ENCODE measurements at regions not wholly inside any gene's neighbourhood (a gene's known extent, or its start where the extent isn't known, plus 50 kb on each side); places are given as distances from the start of the nearest gene placed in this dataset.

- peaks cover 32% of the 10 kb centered on the region for H3K4me1 Mint-ChIP-seq
- no peak overlapping the region for H3K4me3 Mint-ChIP-seq
- TF ChIP-seq CTCF (IDR thresholded peaks at IDR 0.05; ENCODE audit: unreplicated experiment in 3 of 3), result no peak
- no peaks in the 10 kb centered on the region for H3K27me3 Mint-ChIP-seq (ENCODE audit: low read depth)
- peak overlapping the region; percentile 93 to 95 (median 94) for H3K27ac Mint-ChIP-seq
- peaks cover 9% of the 10 kb centered on the region for H3K9me3 Mint-ChIP-seq
- no peaks in the 10 kb centered on the region for H3K36me3 Mint-ChIP-seq (ENCODE audit: low read depth)
Measured at GRCh38 chr2:160581035-160581434, 87.4 kb upstream of the RBMS1 start.

GRCh38 chr2:160581448-160581847, 87.8 kb upstream of the RBMS1 start:
- no peaks in the 10 kb centered on the region for H3K36me3 Mint-ChIP-seq (ENCODE audit: low read depth)
- H3K27me3 Mint-ChIP-seq (ENCODE audit: low read depth), result no peaks in the 10 kb centered on the region
- no peak overlapping the region for H3K4me3 Mint-ChIP-seq
- H3K27ac Mint-ChIP-seq, result peak overlapping the region; percentile 93 to 95 (median 94)
- no peak for TF ChIP-seq CTCF (IDR thresholded peaks at IDR 0.05; ENCODE audit: unreplicated experiment in 3 of 3)
- H3K9me3 Mint-ChIP-seq, result peaks cover 9% of the 10 kb centered on the region
- peaks cover 32% of the 10 kb centered on the region for H3K4me1 Mint-ChIP-seq

- Mint-ChIP-seq H3K4me3 (no peak overlapping the region), H3K36me3 (ENCODE audit: low read depth) (no peaks in the 10 kb centered on the region)
Measured at GRCh38 chr2:160582081-160582480, 88.5 kb upstream of the RBMS1 start.

GRCh38 chr2:160582490-160583145, 89.0 kb upstream of the RBMS1 start:
- Mint-ChIP-seq H3K4me1 (peaks cover 32% of the 10 kb centered on the region), H3K9me3 (peaks cover 5% of the 10 kb centered on the region), H3K27me3 (ENCODE audit: low read depth) (no peaks in the 10 kb centered on the region), H3K36me3 (ENCODE audit: low read depth) (no peaks in the 10 kb centered on the region), H3K4me3 (peak overlapping the region; percentile 1 to 6 (median 3)), H3K27ac (peak overlapping the region; percentile 93 to 95 (median 94))
- TF ChIP-seq CTCF (IDR thresholded peaks at IDR 0.05; ENCODE audit: unreplicated experiment in 3 of 3), result no peak

More at GRCh38 chr2:160582081-160582480, 88.5 kb upstream of the RBMS1 start:
- Mint-ChIP-seq H3K27me3 (ENCODE audit: low read depth) (no peaks in the 10 kb centered on the region), H3K9me3 (peaks cover 9% of the 10 kb centered on the region), H3K4me1 (peaks cover 32% of the 10 kb centered on the region), H3K27ac (peak overlapping the region; percentile 93 to 95 (median 94))
- no peak for TF ChIP-seq CTCF (IDR thresholded peaks at IDR 0.05; ENCODE audit: unreplicated experiment in 3 of 3)

- no peaks in the 10 kb centered on the region for H3K27me3 Mint-ChIP-seq (ENCODE audit: low read depth)
- TF ChIP-seq CTCF (IDR thresholded peaks at IDR 0.05; ENCODE audit: unreplicated experiment in 3 of 3), result no peak
- peaks cover 4% of the 10 kb centered on the region for H3K9me3 Mint-ChIP-seq
- H3K4me1 Mint-ChIP-seq, result peaks cover 32% of the 10 kb centered on the region
- peak overlapping the region in 1 of 3 experiments; percentile 17 for H3K4me3 Mint-ChIP-seq
- peak overlapping the region; percentile 93 to 95 (median 94) for H3K27ac Mint-ChIP-seq
- H3K36me3 Mint-ChIP-seq (ENCODE audit: low read depth), result no peaks in the 10 kb centered on the region
Measured at GRCh38 chr2:160583146-160583535, 89.5 kb upstream of the RBMS1 start.

Data from nephron (organoid).